Astrocyte (in vitro differentiated cells and primary cell): ENCODE measurements at regions not wholly inside any gene's neighbourhood (a gene's known extent, or its start where the extent isn't known, plus 50 kb on each side); places are given as distances from the start of the nearest gene placed in this dataset.

Experiments
- DNase-seq: peaks from one replicate; pipeline ENCODE4 v3.0.0-alpha.2; 2010; ENCODE audit warnings: low read depth
- FAIRE-seq: peaks from 2 replicates; lab custom pipeline; 2011; peaks lifted over from hg19 to GRCh38; lab: Jason Lieb, UNC
- H2AFZ ChIP-seq: 2 replicates; pipeline ENCODE4 v1.6.0; 2012; ENCODE audit warnings: low read depth, low read length, inconsistent platforms
- H3K27ac ChIP-seq: 2 replicates; pipeline ENCODE4 v1.5.1; 2011; ENCODE audit warnings: low read depth, low read length, inconsistent platforms
- H3K27me3 ChIP-seq: 2 replicates; pipeline ENCODE4 v1.6.0; 2011; ENCODE audit warnings: low read length, inconsistent platforms; ENCODE audit not compliant: insufficient read depth
- H3K36me3 ChIP-seq: 2 replicates; pipeline ENCODE4 v1.5.1; 2011; ENCODE audit warnings: low read length, inconsistent platforms; ENCODE audit not compliant: insufficient read depth
- H3K4me1 ChIP-seq: 2 replicates; pipeline ENCODE4 v1.5.1; 2011; ENCODE audit warnings: low read length, inconsistent platforms; ENCODE audit not compliant: insufficient read depth
- H3K4me2 ChIP-seq: 2 replicates; pipeline ENCODE4 v1.6.0; 2012; ENCODE audit warnings: low read length, inconsistent platforms
- H3K4me3 ChIP-seq: 2 replicates; pipeline ENCODE4 v1.5.1; 2011; ENCODE audit warnings: low read depth, mild to moderate bottlenecking, low read length, inconsistent platforms; ENCODE audit not compliant: insufficient read depth
- H3K79me2 ChIP-seq: 2 replicates; pipeline ENCODE4 v1.6.0; 2012; ENCODE audit warnings: mild to moderate bottlenecking, low read length, inconsistent platforms; ENCODE audit not compliant: insufficient read depth
- H3K9ac ChIP-seq: 2 replicates; pipeline ENCODE4 v1.6.0; 2012; ENCODE audit warnings: mild to moderate bottlenecking, low read length, inconsistent platforms
- H3K9me3 ChIP-seq: 2 replicates; pipeline ENCODE4 v1.5.1; 2012; ENCODE audit warnings: low read depth, mild to moderate bottlenecking, low read length, inconsistent platforms; ENCODE audit not compliant: insufficient read depth
- H4K20me1 ChIP-seq: 2 replicates; pipeline ENCODE4 v1.6.0; 2012; ENCODE audit warnings: low read length, inconsistent platforms; ENCODE audit not compliant: insufficient read depth
- H3K27ac Mint-ChIP-seq: one replicate; pipeline ENCODE4 v1.8.0; 2021; ENCODE audit warnings: mild to moderate bottlenecking, mixed read lengths; ENCODE audit not compliant: unreplicated experiment
- H3K27me3 Mint-ChIP-seq: one replicate; pipeline ENCODE4 v1.8.0; 2021; ENCODE audit warnings: low read depth, mixed read lengths; ENCODE audit not compliant: unreplicated experiment
- H3K36me3 Mint-ChIP-seq: one replicate; pipeline ENCODE4 v1.8.0; 2021; ENCODE audit warnings: low read depth, mixed read lengths; ENCODE audit not compliant: unreplicated experiment
- H3K4me1 Mint-ChIP-seq: one replicate; pipeline ENCODE4 v1.8.0; 2021; ENCODE audit warnings: low read depth, mixed read lengths; ENCODE audit not compliant: unreplicated experiment
- H3K4me3 Mint-ChIP-seq: one replicate; pipeline ENCODE4 v1.8.0; 2021; ENCODE audit warnings: mild to moderate bottlenecking, moderate library complexity, mixed read lengths; ENCODE audit not compliant: unreplicated experiment
- H3K9me3 Mint-ChIP-seq: one replicate; pipeline ENCODE4 v1.8.0; 2021; ENCODE audit warnings: mild to moderate bottlenecking, mixed read lengths; ENCODE audit not compliant: unreplicated experiment
- CTCF ChIP-seq: IDR thresholded peaks from 2 replicates; pipeline ENCODE4 v1.5.1; 2011; ENCODE audit warnings: low read depth, mild to moderate bottlenecking, inconsistent platforms, low read length, moderate library complexity; ENCODE audit not compliant: insufficient read depth
- EZH2 ChIP-seq: IDR thresholded peaks from 2 replicates; pipeline ENCODE4 v1.6.1; 2012; ENCODE audit warnings: mild to moderate bottlenecking, low read length, inconsistent platforms; ENCODE audit not compliant: insufficient read depth

GRCh38 chr6:232982-233640, 59.2 kb upstream of the DUSP22 start:
- H3K4me1 ChIP-seq: no peaks in the 10 kb centered on the region
- Mint-ChIP-seq H3K27ac (no peak overlapping the region), H3K4me3 (no peak overlapping the region), H3K4me1 (peaks cover 11% of the 10 kb centered on the region), H3K36me3 (no peaks in the 10 kb centered on the region), H3K27me3 (peaks cover 6% of the 10 kb centered on the region), H3K9me3 (no peaks in the 10 kb centered on the region)
- no peaks in the 10 kb centered on the region for H3K79me2 ChIP-seq
- no peaks in the 10 kb centered on the region for H3K27me3 ChIP-seq
- H2AFZ ChIP-seq: no peak overlapping the region
- H3K9ac ChIP-seq: no peak overlapping the region
- no peaks in the 10 kb centered on the region for H3K36me3 ChIP-seq
- no peak for FAIRE-seq
- H3K27ac ChIP-seq: no peak overlapping the region
- H3K9me3 ChIP-seq: no peaks in the 10 kb centered on the region
- no peaks in the 10 kb centered on the region for H4K20me1 ChIP-seq
- H3K4me2 ChIP-seq: no peak overlapping the region
- DNase-seq: no peak
- TF ChIP-seq EZH2 (no peak), CTCF (no peak)
- no peak overlapping the region for H3K4me3 ChIP-seq

DNA sequence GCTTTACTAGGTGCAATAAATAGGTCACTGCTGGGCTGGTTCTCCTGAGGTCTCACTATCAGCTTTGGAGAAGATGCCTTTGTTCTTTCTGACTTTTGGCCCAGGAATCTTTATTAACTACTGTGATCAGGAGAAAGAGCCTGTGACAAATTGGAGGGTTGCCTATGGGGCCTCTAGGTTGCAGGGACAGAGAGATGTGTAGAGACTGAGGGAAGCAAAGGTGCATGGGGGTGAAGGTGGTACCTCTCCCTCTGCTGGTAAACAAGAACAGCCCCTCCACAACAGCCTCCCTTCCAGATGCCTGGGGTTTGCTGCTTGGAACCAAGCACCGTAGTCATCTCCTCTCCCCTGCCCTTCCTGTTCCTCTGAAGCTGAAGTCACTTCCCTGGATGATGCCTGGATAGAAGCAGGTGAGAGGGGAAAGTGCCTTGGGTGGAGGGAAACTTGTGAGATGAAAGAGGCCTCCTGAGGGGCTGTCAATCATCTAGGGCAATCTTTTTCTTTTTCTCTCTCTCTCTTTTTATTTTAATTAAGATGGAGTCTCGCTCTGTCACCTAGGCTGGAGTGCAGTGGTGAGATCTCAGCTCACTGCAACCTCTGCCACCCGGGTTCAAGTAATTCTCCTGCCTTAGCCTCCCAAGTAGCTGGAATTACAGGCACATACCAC, 57.4 kb upstream of the DUSP22 start:
- no peak overlapping the region for H3K4me2 ChIP-seq
- peaks cover 1% of the 10 kb centered on the region for H3K27me3 Mint-ChIP-seq
- no peak for TF ChIP-seq EZH2
- no peak for TF ChIP-seq CTCF
- FAIRE-seq: no peak
- no peaks in the 10 kb centered on the region for H3K4me1 ChIP-seq
- H2AFZ ChIP-seq: no peak overlapping the region
- no peaks in the 10 kb centered on the region for H3K9me3 Mint-ChIP-seq
- no peak overlapping the region for H3K9ac ChIP-seq
- no peaks in the 10 kb centered on the region for H4K20me1 ChIP-seq
- H3K4me1 Mint-ChIP-seq: peaks cover 11% of the 10 kb centered on the region
- H3K27ac Mint-ChIP-seq: no peak overlapping the region
- H3K36me3 ChIP-seq: no peaks in the 10 kb centered on the region
- H3K79me2 ChIP-seq: no peaks in the 10 kb centered on the region
- H3K36me3 Mint-ChIP-seq: no peaks in the 10 kb centered on the region
- no peaks in the 10 kb centered on the region for H3K9me3 ChIP-seq
- no peak for DNase-seq
- H3K4me3 Mint-ChIP-seq: no peak overlapping the region
- H3K4me3 ChIP-seq: no peak overlapping the region
- no peaks in the 10 kb centered on the region for H3K27me3 ChIP-seq
- H3K27ac ChIP-seq: no peak overlapping the region
